GM12875 (cell line): ENCODE measurements at regions not wholly inside any gene's neighbourhood (a gene's known extent, or its start where the extent isn't known, plus 50 kb on each side); places are given as distances from the start of the nearest gene placed in this dataset.
"Not testable (repeated sequence)": the region's sequence is repeated elsewhere in the genome, so short reads cannot be mapped to it uniquely, and the experiment has no call there.

Source experiments
- H3K4me3 ChIP-seq: one replicate; pipeline ENCODE4 v1.5.1; 2011; ENCODE audit warnings: low read depth, low read length, control low read depth
- TF ChIP-seq, protein P1 (sequence below): IDR thresholded peaks from 2 replicates; pipeline ENCODE4 v1.5.1; 2011; ENCODE audit warnings: low read depth, mild to moderate bottlenecking, control low read depth, inconsistent platforms, low read length, moderate library complexity, borderline replicate concordance; ENCODE audit not compliant: insufficient read depth

DNA sequence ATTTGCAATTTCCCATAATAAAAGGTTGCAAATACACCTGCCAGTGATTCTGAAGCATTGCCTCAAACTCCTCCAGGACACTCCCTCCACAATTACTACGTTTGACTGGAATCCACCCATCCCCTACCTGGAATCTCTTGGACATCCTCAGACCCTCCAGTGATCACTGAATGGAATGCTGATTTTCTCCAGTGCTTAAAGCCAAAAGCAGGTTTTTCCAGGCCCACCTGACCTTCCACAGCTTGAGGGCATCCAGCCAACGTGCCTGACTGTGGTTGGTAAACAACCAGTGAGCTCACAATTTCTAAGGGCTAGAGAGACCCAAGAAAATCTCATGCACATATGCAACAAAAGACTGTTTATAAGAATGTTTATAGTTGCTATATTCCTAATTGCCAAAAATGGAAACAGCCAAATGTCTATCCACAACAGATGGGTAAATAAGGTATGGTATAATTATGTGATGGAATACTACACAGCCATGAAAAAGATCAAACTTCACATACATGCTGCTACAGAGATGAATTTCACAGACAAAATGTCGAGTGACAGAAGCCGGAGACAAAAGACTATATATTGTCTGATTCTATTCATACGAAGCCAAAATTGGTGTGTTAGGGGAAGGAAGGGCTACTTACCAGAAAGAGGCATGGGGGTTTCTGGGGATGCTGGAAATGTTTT lies 147.1 kb upstream of the RREB1 start:
- no peak overlapping the region for H3K4me3 ChIP-seq
- TF ChIP-seq, protein P1, sequence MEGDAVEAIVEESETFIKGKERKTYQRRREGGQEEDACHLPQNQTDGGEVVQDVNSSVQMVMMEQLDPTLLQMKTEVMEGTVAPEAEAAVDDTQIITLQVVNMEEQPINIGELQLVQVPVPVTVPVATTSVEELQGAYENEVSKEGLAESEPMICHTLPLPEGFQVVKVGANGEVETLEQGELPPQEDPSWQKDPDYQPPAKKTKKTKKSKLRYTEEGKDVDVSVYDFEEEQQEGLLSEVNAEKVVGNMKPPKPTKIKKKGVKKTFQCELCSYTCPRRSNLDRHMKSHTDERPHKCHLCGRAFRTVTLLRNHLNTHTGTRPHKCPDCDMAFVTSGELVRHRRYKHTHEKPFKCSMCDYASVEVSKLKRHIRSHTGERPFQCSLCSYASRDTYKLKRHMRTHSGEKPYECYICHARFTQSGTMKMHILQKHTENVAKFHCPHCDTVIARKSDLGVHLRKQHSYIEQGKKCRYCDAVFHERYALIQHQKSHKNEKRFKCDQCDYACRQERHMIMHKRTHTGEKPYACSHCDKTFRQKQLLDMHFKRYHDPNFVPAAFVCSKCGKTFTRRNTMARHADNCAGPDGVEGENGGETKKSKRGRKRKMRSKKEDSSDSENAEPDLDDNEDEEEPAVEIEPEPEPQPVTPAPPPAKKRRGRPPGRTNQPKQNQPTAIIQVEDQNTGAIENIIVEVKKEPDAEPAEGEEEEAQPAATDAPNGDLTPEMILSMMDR = no peak

DNA sequence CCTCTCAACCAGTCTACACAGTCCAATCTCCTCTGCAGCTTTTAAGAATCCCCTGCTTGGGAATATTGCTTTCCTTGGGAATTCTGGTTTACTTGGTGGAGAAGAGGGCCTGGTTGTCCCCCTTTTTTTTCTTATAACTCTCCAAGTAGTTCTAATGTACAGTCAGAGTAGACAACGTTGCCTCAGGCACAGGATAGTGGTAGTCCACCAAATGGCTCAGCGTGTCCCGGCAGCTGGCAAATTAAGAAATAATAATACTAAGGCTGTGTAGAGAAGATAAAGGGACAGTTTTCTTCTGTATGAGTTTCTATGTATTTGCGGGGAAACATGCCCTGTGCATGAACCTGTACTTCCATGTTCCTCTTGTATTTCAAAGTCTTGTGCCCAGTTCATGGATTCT lies 145.7 kb upstream of the RREB1 start:
- no peak overlapping the region for H3K4me3 ChIP-seq
- TF ChIP-seq, protein P1 = no peak

DNA sequence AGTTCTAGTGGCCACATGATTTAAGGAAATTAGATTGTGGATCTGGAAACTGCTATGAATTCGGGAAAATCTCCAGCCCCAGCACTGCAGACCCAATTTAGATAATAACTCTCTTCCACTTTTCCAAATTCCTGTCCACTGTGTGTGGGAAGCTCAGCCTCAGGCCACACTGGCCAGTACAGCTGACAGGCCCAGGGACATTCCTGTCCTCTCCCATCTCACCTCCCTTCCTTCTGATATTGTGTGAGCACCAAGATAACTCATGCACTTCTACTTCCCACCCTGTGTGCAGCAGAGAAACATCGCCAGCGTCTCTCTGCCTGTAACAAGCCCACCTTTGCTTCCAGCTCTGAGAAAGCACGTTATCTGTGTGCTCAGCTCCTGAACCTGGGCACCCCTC lies 145.1 kb upstream of the RREB1 start:
- TF ChIP-seq, protein P1 = no peak
- no peak overlapping the region for H3K4me3 ChIP-seq

DNA sequence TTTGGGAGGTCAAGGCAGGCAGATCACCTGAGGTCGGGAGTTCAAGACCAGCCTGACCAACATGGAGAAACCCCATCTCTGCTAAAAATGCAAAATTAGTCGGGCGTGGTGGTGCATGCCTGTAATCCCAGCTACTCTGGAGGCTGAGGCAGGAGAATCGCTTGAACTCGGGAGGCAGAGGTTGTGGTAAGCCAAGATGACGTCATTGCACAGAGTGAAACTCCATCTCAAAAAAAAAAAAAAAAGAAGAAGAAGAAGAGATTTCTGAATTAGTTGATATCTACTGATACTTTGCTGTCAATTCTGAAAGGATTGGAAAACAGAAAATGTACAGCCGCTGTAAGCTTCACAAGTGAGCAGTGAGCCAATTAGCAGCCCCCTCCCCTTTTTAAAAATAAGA lies 144.4 kb upstream of the RREB1 start:
- H3K4me3 ChIP-seq = not testable (repeated sequence)

DNA sequence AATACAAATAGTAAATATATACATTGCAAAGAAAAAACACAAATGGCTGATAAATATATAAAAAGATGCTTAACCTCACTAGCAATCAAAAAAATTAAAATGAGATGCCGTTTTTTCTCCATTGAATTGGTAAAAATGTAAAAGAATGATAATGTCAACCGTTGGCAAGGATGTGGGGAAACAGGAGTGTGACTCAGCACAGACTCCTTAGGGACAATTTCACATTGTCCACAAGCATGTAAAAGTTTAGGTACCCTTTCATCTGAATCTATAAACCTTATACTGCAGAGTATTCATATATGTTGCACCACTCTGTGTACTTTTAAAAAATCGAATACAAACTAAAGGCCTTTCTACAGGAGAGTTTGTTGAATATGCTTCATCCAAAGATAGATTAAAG lies 143.1 kb upstream of the RREB1 start:
- TF ChIP-seq, protein P1 = no peak
- no peak overlapping the region for H3K4me3 ChIP-seq

DNA sequence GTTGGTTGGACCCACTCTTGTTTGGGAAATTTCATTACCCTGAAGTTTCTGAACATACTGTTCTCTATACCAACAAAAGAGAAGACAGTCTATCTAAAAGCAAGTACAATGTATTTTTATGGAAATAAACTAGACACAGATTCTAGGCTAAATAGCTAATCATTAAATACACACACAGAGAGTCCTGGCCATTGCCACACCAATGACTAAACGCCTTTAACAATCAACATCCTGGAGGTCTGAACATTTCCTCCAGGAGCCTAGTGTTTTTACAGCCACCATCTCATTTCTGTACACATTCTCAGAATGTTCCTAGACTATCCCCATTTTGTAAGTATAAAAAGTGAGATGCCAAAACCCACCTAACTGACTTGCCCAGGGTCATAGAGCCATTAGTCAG lies 141.6 kb upstream of the RREB1 start:
- no peak overlapping the region for H3K4me3 ChIP-seq
- TF ChIP-seq, protein P1 = no peak

DNA sequence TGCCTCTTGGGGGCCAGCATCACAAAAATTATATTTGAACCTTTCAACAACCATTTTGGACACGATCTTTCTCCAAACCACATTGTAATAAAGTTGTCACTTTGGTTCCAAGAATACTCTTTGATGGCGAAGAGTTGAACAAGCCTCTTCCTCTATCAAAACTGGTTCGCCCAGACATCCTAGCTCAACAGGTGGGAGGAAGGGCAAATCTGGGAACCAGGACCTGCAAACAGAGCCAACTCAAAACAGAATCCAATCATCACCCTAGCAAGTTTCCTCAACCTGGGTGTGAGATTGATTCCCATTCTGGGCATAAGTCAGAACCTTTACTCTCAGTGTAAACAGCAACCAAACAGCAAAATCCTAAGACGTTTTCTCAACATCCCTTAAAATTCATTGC lies 141.2 kb upstream of the RREB1 start:
- no peak overlapping the region for H3K4me3 ChIP-seq
- TF ChIP-seq, protein P1 = no peak

DNA sequence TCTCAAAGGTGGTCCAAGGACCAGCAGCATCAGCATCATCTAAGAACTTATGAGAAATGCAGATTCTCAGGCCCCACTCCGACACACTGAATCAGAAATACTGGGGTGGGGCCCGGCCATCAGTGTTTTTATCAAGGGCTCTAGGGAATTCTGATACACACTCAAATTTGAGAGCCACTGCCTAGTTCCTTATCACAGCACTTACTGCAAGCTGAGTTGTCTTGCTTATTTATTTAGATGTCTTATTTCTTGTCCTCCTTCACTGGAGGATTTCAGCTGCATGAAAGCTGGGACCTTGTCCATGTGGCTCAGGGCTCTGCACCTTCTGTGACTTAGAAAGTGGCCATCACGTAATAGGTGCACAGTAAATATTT lies 139.4 kb upstream of the RREB1 start:
- TF ChIP-seq, protein P1 = no peak
- no peak overlapping the region for H3K4me3 ChIP-seq
